Kidney capillary endothelial cell (primary cell): ENCODE measurements at regions not wholly inside any gene's neighbourhood (a gene's known extent, or its start where the extent isn't known, plus 50 kb on each side); places are given as distances from the start of the nearest gene placed in this dataset.

Experiments
- DNase-seq: peaks from one replicate; pipeline ENCODE4 v3.0.0-alpha.2; 2018; ENCODE audit warnings: low spot score

DNA sequence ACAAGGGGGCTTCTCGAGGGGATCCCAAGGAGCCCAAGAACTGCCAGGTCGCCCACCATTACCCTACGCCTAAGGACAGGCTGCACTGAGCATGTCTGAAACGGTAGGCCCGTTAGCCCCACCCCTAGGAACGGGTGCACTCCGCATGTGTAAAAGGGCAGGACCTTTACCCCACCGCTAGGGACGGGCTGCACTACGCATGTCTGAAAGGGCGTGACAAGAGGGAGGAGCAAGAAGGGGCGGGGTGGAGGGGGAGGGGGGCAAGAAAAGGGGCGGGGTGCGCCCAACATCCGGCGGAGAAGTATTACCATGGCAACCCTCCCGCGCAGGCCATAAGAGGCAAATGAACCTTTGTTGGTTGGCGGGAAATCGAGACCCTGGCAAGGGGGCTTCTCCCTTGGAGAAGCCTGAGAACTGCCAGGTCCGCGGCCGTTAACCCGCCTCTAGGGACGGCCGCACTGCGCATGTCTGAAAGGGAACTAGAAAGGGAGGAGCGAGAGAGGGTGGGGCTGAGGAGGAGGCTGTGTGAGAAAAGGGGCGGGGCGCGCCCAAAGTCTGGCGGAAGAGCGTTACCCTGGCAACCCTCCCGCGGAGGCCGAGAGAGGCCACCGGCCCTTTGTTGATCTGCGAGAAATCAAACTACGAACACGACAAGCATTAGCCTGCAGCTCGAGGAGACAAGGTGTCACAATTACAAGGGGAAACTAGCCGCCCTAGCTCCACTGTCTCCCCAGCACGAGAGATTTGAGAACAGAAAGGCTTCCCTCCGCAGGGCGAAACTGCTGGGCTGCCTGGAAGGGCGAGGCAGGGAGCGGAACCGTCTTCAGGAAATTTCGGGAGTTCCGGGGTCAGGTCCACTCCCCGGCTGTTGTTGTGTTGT, 2046.8 kb downstream of the TP53TG3F start:
- DNase-seq: no peak

GRCh38 chr16:35506898-35507194, 2047.4 kb downstream of the TP53TG3F start:
- DNase-seq: no peak

- DNase-seq: no peak
These were observed 2051.3 kb downstream of the TP53TG3F start for GRCh38 chr16:35510701-35511100.

GRCh38 chr16:35516551-35516950, 2057.1 kb downstream of the TP53TG3F start:
- DNase-seq: no peak

GRCh38 chr16:35516971-35517370, 2057.6 kb downstream of the TP53TG3F start:
- no peak for DNase-seq

- no peak for DNase-seq
These were observed 2064.6 kb downstream of the TP53TG3F start for GRCh38 chr16:35523991-35524390.

DNA sequence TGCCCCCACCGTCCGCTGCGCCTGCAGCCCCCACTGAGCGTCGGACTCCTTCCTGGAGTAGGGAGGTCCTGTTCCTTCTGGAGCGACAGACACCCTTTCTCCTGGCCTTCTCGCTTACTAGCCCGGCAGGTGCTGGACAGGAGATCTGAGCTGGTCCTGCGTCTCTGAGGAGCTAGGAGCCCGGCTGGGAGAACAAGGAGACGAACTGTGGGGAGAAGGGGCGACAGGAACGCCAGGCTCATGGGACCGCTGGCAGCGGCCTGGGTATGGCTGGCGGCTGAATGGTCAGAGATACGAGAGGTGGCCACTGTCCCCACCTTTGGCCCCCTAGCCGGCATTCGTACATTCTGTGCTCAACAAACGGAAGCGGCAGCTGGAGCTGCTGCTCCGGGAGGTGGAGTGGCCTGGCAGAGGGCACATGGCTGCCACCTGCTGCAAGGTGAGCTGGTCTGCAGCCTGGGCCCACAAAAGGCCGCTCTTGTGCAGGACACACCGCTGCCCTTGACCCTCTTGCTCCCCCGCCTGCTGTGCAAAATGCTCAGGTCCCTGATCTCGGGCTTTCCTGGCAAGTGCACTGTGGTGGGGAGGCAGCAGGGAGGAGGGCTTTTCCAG, 2066.7 kb downstream of the TP53TG3F start:
- DNase-seq: no peak

- no peak for DNase-seq
These were observed 2073.2 kb downstream of the TP53TG3F start for GRCh38 chr16:35532576-35532975.

GRCh38 chr16:35533683-35534082, 2074.3 kb downstream of the TP53TG3F start:
- no peak for DNase-seq

DNA sequence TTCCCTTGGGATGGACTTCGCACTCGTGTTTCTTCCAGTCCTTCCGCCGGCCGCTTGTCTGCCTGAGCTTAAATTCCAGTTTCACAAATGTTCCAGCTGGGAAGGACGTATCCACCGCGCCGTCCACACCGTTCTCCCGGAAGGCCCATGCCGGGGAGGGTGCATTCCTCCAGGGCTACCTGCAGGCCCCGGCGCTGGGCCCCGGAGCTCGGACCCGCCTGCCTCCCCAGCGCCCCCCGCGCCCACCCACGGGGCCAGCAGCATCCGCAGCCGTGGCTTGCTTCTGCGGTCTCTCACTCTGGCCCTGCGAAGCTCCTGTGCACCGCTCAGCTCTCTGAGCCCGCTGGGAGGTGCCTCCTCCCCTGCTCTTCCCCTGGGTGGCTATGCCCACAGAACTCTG, 2084.1 kb downstream of the TP53TG3F start:
- no peak for DNase-seq

- no peak for DNase-seq
These were observed 2093.4 kb downstream of the TP53TG3F start for GRCh38 chr16:35552763-35553162.

- DNase-seq: no peak
These were observed 2098.3 kb downstream of the TP53TG3F start for GRCh38 chr16:35557731-35558130.

GRCh38 chr16:35559911-35560636, 2100.7 kb downstream of the TP53TG3F start:
- no peak for DNase-seq

DNA sequence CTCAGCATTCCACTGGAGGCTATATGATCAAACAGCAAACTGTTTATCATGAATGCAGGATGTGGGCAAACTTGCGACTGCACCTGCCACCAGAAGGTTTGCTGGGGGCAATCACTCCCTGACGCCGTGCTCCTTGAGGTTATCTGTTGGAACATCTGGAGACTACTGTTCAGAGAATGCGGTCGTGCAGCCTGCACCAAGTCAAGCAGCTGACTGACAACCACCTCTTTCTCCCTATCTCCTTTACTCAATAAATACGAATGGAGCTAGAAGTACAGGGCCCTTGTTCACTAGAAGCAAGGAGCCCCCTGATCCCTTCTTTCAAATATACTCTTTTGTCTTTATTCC, 2101.2 kb downstream of the TP53TG3F start:
- no peak for DNase-seq

DNA sequence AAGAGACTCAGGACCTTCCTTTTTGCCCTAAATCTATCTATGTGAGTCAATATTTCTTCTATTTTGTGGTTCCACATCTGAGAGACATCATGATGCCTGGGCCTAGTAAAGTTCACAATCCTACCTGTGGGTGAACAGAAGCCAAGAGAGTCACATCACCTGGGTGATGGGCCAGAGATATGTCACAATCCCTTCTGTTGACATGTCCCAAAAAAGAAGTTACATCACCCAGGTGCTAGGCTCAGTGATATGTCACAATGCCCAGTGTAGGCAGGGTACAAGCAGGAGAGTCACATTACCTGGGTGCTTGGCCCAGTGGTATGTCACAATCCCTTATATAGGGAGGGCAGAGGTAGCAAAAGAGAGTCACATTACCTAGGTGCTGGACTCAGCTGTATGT, 2101.9 kb downstream of the TP53TG3F start:
- no peak for DNase-seq

DNA sequence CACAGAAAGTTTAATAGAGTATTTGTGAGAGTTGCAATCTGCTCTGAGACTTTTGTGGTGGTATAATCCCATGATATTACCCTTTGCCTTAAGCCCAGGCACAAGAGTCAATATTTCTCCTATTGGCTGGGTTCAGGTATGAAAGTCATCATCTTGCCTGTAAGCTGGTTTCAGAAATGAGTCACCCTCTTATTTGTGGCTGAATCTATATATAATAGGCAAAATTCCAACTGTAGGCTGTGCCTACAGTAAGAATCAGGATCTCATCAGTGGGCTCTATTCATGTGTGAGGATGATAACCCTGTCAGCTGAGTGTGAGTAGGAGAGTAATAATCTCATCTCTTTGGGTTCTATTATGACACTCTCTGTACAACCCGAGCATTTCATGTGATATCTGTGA, 2103.1 kb downstream of the TP53TG3F start:
- DNase-seq: no peak

DNA sequence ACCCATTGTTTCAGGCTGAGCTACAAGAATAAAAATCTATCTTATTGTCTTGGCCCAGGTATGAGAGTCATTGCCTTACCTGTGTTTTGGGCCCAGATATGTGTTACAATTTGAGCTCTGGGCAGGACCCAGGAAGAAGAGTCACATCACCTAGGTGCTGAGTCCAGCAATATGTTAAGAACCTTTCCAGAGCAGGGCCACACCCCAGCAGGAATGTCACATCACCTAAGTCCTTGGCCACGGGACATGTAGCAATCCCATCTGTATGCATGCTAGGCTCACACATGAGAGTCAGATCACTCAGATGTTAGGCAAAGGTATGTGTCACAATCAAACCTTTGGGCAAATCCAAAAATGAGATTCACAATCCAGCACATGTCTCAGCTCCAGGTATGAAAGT, 2103.5 kb downstream of the TP53TG3F start:
- no peak for DNase-seq

DNA sequence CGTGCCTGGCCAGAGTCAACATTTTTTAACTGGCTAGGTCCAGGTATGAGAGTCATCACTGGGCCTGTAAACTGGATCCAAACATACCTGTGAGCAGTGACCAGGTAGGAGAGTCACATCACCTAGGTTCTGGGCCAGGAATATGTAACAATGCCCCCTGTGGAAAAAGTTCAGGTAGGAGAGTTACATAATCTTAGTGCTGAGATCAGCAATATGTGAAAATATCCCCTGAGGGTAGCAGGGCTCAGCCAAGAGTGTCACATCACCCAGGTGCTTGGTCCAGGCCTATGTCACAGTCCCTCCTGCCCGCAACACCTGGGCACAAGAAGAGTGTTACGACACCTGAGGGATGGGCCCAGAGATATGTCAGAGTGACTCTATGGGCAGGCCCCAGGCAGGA, 2104.7 kb downstream of the TP53TG3F start:
- no peak for DNase-seq

GRCh38 chr16:35564889-35565288, 2105.5 kb downstream of the TP53TG3F start:
- DNase-seq: no peak

GRCh38 chr16:35565626-35566025, 2106.2 kb downstream of the TP53TG3F start:
- DNase-seq: no peak

- no peak for DNase-seq
These were observed 2110.0 kb downstream of the TP53TG3F start for GRCh38 chr16:35569413-35569812.

DNA sequence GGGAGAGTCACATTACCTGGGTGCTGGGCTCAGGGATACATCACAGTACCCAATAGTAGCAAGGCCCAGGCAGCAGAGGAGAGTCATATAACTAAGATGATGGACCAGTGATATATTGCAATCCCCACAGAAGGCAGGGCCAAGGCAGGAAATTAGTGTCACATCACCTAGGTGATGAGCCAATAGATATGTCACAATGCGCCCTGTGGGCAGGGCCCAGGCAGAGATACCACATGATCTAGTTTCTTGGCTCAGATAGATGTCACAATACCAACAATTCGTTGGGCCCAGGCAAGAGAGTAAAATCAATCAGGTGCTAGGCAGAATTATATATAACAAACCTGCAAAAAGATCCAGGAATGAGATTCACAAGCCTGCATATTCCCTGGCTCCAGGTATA, 2111.5 kb downstream of the TP53TG3F start:
- no peak for DNase-seq

DNA sequence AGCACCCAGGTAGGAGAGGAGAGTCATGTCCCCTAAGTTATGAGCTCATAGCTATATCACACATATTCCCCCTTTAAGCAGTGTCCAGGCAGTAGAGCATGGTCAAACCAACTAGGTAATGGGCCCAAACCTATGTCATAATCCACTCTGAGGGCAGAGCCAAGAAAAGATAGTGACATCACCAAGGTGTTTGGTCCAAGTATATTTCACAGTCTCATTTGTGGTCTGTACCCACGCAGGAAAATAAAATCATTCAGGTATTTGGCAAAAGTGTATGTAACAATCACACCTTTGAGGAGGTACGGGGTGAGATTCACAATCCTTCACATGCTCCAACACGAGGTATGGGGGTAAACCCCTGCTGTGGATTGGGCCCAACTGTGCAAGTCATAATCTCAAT, 2112.8 kb downstream of the TP53TG3F start:
- no peak for DNase-seq
